GM21447 (cell line): ENCODE measurements at regions not wholly inside any gene's neighbourhood (a gene's known extent, or its start where the extent isn't known, plus 50 kb on each side); places are given as distances from the start of the nearest gene placed in this dataset.
"Not testable (repeated sequence)": the region's sequence is repeated elsewhere in the genome, so short reads cannot be mapped to it uniquely, and the experiment has no call there.

ENCODE experiments used
- ATAC-seq: cut with Tn5 transposase; IDR thresholded peaks from one replicate; pipeline ENCODE4 v1.9.1; 2021; ENCODE audit not compliant: unreplicated experiment

DNA sequence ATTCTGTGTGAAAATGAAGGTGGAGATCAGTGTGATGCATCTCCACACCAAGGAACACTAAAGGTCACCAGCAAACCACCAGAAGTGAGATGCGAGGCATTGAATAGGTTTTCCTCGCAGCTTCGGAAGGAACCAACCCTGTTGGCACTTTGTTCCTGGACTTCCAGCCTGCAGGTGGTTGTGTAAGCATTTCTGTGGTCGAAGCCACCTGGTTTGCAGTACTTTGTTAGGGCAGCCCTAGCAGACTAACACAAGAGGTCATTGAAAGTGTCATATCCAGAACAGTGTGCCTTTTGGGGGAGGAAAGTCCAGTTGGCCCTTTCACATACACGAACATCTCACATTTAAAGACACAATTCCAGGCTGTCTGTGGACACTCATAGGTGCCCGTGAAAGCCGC lies 237.2 kb upstream of the PLGLB1 start:
- ATAC-seq = not testable (repeated sequence)

DNA sequence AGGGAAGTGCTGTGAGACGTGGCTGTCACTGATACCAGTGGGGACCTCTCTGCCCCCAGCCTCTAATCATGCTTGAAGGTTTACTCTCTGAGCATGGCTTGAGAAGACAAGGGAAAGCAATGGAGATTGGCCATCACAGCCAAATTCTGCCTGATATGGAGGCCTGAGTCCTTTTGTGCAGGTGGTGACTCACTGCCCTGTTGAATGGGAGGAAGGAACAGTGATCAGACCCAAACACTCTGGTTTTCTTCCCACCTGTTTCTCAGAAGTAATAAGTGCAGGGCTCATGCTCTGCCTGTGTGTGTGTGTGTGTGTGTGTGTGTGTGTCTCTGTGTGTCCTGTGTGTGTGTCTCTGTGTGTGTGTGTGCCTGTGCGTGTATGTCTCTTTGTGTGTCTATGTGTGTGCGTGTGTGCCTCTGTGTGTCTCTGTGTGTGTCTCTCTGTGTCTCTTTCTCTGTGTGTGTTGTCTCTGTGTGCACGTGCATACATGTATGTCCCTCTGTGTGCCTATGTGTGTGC lies 240.6 kb upstream of the PLGLB1 start:
- ATAC-seq = not testable (repeated sequence)

DNA sequence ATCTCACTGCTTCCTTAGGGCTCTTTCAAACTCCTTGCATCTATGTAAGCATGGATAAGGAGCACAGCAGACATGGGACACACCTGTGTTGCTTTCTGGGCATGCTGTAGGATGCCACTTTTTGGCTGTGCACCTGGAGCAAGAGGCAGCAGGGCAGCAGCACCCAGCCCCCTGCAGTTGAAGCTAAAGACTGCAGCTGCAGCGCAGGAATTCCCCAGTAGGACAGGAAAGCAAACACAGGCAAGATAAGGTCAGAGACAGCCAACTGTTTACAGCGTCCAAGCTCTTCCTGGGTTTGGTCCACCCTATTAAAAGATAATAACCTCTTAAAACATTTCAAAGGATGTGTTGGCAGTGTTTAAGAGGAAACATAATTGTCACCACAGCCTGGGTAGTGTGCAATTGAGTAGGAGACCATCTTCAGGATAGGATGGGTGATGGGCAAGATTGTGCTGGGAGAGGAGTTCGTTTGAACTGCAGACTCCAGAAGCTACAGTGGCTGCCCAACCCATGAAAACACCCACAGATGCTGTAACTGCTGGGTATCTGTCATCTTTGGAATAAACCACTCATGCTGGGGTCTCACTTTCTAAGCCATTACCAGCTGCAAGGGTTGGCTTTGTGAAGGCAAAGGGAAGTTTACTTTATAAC lies 242.3 kb upstream of the PLGLB1 start:
- ATAC-seq = not testable (repeated sequence)

DNA sequence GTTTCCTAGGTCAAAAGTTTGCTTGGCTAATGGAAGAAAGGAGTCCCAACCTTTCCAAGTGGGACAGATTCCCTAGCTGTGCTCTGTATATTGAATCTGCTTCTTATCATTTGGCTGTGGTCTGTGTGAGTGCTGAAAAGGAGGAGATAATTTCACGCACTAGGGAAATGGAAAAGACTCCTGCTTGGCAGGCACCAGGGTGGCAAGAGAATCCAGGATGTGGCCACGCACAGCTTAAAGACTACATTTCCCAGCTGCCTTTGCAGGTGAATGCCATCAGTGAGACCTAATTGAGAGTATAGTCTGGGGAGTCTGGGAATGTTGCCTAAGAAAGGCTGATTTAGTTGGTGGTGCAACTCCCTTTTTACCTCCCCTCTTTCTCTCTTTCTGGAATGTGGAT lies 253.5 kb upstream of the PLGLB1 start:
- not testable (repeated sequence) for ATAC-seq

DNA sequence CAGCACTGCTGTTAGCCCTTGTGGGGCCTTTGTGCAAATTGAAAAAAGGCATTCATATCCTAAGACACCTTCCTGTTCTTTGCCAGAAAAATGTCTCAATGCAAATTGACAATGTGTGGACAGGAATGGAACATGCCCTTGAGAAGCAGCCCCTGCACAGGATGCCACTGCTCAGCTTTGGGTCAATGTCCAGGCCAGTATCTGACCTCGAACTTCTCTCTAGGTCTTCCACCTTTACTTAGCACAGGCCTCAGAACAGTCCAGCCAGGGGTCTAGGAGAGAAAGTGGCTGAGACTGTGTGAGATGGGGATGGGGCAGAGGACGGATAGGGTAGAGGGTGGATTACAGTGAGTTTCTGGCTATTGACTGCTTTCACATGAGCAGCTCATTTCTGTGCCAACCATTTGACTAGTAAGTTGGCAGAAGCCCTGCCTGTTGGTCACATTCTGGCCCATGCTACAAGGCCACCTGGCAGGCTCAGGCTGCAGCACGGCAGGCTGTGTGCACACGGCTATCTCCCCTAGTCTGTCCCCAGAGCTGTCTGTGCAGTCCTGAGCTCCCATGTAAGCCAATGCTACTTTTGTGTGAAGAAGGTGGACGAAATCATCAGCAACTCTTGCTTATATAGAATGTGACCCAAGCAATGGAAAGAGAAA lies 254.5 kb upstream of the PLGLB1 start:
- ATAC-seq = not testable (repeated sequence)

DNA sequence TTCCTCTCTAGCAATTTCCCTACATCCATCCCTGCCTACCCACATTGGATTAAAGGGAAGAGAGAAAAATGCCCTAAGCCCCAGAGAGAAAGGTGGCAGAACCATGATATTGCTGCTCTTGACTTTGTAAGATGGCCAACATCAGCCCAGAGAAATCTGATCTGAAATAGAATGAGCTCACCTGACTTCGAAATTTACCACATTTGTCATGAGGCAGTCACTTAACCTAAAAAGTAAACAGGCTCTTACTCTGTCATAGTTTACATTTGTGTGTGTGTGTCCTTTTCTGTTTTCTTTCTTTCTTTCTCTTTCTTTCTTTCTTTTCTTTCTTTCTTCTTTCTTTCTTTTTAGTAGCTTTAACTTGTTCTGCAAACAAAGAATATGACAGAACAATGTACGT lies 255.0 kb upstream of the PLGLB1 start:
- not testable (repeated sequence) for ATAC-seq

DNA sequence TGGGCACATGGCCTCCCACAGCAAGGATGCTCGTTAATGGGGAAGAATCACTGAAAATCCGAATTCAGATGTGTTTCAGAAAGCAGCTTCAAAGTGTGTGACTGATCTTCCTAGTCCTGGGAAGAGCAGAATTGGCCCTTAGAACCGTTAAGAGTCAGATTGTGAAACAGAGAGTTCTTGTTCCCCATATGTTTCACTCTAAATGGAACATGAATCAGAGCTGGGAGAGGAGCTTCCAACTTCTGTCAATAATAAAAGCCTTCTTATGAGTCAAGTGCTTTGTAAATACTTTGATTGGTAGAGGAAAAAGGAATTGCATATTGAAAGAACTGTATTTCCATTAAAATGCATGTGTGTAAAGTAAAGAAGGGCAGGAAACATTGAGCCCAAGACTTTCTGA lies 256.1 kb upstream of the PLGLB1 start:
- not testable (repeated sequence) for ATAC-seq

DNA sequence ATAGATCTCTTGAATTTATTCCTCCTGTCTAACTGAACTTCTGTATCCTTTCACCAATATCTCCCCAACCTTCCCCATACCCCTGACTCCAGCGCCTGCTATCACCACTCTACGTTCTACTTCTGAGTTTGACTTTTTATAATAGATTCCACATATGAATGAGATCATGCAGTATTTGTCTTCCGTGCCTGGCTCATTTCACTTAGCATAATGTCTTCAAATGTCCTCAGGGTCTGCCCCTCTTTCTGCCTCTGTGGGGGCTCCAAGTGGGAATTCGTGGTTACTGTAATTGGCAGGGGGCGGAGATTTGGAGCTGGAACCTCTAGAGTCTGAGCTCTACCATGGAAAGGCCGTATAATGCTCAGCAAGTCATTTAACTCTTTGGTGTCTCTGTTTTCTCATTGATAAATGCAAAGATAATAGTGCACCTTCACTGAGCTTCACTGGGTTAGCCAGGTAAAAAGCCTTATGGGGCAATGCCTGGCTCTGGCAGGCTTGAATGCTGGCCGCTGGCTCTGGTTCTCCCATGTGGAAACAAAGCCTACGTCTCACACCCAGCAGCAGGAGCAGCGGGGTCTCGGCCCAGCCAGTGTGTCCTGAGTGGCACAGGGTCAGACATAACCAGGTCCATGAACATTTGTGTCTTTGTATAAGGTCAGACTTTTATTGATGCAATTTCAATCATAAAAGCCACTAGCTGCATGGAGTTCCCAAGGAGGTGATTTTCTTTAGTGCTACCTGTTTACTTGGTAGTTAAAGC lies 259.1 kb upstream of the PLGLB1 start:
- not testable (repeated sequence) for ATAC-seq

DNA sequence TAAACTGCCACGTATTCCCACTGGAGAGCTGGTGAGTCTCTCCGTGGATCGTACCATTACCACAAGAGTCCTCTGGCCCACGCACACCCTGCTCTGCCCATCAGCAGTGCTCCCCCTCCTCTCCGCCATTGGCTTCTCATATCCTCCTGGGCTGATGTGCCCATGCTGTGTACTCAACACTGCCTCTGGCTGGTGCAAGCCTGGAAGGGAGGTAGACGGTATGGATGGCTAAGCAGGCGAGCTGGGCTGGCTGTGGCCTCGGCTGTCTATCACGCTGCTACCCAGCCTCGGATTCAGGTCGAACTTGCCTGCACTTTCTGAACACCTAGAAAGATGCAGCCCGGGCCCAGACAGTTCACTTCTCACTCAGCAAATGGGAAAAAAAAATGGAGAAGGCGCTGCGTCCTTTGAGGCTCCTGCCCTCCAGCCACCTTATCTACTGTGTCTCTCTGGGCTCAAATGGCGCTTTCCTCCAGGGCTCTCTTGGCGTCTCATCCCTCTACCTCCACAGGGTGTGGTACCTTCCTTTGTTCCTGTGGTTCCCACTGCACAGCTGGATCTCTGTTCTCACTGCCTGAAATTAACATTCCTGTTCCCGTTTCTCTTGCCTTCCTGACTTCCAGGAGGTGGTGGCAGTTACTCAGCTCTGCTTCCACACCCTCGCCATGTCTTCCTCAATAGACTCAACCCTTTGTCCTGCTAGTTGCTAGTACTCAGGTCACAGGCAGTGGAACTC lies 262.3 kb upstream of the PLGLB1 start:
- ATAC-seq = not testable (repeated sequence)

DNA sequence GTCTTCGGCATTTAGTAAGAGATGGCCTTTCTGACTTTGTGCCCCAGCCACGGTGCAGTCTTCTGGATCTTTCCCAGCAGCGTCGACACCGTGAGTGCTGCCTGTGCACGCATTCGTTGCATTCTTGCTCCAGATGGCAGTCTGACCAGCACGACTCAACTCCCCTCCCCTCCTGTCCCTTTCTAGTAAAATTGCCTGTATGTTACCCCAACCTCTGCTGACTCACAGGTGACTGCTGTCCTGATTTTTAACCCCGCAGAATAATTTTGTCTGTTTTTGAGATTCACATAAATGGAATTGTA lies 262.8 kb upstream of the PLGLB1 start:
- ATAC-seq = not testable (repeated sequence)

DNA sequence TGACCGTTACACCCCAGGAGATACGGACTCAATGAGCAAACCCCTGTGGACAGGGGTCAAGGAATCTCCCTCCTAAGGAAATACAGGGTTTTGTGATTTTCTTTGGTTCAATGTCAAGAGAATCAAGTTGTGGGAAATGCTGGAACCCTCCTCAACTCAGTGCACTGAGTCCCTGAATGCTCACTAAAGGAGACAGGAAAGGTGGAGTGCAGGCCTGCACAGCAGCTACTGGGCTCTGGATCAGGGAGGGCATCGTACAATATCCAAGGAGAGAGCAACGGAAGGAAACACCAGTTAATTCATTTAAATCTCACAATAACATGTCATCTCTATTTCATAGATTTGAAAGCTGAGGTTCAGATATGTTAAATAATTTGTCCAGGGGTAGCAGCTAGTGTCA lies 263.5 kb upstream of the PLGLB1 start:
- ATAC-seq = not testable (repeated sequence)

DNA sequence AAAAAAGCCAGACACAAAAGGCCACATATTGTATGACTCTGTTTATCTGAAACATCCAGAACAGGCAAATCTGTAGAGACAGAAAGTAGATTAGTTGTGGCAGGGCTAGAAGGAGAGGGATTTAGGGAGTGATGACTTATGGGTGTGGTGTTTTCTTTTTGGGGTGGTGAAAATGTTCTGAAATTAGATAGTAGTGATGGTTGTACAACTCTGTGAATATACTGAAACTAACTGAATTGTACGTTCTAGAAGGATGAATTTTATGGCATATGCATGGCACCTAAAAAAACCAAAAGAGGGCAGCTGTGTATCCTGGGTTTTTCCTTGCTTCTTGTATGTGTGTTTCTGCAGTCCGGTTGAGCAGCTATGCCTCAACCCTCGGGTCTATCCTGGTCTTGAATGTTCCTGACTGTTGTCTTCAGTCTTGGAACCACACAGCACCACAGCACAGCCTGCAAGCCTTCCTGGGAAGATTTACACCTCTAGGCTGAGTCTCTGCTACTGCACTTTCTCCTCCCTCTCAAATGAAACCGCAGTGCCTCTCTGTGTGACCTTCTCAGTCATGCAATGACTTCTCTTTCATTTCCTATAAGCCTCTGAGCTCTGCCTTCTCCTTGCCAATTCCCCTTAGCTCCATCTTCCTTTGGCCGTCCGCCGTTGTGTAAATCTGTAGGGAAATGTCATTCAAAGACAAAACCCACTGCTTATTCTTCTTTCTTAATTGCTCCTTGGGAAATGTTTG lies 269.1 kb upstream of the PLGLB1 start:
- ATAC-seq = peak; percentile 63

DNA sequence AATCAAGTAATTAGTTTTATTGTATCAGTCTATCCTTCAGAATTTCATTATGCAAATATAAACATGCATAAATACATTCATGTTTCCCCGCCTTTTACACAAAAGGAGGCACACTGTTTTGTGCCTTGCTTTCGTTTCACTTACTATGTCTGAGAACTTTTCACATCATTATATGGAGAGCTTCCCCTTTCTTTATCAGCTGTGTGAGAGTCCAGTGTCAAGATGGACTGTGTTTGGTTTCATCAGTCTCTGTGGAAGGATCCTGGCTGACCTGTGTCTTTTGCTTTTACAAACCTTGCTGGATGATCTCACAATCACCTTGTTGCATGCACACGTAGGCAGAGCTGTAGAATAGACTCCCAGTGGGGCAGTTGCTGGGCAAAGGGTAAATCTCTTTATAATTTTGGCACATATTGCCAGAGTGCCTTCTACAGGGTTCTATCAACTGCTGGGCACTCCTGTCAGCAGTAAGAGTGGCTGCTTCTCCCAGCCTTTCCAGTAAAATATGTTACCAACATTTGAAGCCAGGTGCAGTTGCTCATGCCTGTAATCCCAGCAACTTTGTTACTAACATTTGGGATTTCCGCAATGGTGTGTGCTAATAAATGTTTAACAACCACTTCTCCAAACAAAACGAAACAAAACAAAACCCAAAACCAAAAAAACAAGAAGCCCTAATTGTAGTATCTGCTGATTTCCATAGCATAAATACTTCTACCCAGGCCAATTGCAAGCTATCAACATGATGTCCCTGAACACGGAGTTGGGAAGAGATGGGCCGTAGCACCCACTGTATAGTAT lies 270.0 kb upstream of the PLGLB1 start:
- not testable (repeated sequence) for ATAC-seq

DNA sequence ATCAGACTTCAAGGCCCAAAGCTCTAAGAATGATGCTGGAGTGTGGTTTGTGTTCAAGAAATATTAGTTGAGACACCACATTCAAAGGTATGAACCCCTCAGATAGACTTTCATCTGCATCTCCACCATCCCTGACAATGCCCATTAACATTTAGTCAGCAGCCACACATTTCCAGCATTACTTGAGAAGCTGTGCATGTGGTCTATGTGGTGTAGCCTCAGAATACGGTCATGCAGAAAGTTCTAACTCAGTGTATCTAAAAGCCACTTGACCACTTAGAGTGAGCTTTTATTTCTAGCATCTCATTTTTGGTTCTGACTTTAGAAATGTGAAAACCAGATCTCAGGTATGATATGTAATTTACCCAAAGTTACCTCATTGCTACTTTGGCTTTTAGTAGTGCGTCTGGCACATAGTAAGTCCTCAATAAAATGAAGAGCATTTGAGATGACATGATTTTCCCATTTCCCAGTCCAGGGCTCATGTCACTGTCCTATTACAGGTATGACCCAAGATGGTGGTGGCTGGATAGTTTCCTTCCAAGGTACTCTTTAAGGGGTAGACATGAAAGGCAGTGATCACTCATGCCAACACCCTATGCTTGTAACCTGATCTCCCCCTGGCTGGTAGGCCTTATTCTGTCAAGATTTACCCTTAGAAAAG lies 272.4 kb upstream of the PLGLB1 start:
- ATAC-seq = not testable (repeated sequence)

DNA sequence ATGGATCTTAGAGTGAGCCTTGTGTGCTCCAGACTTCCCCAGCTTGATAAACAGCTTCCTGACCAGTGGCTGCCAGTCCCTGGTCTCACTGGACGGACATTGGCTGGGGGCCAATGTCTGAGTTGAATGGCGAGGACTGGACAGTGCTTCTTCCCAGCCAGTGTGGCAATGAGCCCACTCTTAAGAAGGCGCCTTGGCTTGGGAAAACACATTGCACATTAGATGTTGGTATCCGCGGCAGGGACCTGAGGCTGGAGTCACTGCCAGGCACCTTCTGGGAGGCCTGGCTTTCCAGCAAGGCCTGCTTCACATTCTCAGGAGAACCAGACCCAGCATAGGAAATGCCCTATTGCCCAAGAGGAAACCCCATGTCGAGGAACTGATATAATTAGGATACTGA lies 273.5 kb upstream of the PLGLB1 start:
- not testable (repeated sequence) for ATAC-seq

DNA sequence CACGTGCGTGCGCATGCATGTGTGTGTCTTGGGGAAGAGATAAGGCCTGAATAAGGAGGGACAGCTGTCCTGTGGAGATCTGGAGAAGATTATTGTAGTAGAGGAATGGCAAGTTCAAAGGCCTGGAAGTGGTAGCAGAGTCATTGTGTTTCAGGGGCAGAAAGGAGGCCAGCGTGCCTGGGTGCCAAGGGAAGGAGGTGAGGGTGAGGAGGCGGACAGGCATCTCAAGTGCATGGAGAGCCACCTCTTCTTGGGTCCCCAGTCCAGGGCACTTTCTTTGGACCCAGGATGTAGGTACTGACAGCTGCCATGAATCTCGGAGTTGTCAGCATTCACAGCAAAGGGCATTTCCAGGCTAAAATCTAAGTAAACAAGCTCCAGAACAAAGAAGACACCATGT lies 279.7 kb upstream of the PLGLB1 start:
- ATAC-seq = not testable (repeated sequence)

DNA sequence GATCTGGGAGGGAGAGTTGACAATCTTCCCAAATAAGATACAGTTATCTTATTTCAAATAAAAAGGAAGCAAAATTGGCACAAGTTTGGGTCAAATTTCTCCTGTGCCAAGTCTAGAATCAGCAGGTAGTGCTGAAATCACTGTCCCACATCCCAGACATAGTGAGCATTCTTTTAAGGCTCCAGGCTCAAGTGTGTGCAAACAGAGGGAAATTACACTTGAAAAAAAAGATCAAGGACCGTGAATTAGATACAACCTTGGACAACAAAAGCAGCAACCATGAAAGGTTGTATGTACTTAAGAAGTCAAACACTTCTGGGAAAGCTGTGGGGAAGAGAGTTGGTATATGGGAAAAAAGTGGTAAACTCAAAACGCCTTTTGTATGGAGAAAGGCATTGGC lies 280.2 kb upstream of the PLGLB1 start:
- not testable (repeated sequence) for ATAC-seq

DNA sequence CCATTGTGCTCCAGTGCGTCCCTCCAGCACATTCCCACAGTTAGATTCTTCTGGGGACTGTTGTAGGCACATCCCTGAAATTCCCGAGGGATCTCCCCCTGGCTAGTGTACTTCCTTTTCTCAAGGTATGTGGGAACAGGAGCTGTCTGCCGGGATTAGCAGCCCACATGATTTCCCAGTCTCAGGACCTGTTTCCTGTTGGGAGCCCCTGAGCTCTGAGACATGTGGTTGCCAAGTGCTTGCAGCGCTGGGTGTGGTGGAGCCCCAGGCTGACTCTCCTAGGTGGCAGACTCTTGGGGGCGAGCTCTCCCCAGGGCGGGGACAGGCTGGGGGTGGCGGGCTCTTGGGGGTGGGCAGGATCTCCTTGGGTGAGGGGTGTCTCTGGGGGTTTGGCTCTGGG lies 287.0 kb upstream of the PLGLB1 start:
- not testable (repeated sequence) for ATAC-seq

DNA sequence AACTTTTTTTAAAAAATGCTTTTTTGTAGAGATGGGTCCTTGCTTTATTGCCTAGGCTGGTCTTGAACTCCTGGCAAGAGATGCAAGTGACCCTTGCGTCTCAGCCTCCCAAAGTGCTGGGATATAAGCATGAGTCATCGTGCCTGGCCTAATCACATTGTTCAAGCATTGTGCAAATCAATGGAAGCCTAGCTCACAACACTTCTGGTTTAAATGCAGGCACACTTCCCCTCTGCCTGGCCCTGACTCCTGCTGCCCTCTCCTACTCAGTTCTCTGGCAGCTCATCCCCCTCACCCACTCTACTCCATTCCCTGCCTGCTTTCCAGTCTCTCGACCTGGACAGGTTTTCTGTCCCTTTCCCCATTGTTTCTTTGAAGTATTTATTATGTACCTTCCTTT lies 288.1 kb upstream of the PLGLB1 start:
- not testable (repeated sequence) for ATAC-seq
